ENCODE measurements at regions not wholly inside any gene's neighbourhood (a gene's known extent, or its start where the extent isn't known, plus 50 kb on each side); places are given as distances from the start of the nearest gene placed in this dataset.

DNA sequence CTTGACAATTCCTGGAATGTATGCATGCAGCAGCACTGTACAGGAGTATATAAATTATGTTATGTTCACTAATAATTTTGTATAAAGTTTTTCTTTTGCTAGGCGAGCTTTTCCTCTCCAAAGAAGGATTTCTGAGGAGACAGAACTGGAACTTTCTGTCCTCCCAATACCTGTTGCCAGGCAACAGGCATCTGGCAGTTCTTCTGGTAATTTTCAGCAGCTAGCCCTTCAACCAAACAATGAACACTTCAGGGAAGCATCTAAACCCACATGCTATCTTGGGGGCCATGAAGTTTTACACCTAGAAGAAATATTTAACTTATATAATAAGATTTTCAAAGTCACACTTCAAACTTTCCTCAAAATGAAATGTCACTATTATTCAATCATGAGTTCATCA lies 162.9 kb upstream of the SYT10 start (continued):
- TF ChIP-seq, protein P1, sequence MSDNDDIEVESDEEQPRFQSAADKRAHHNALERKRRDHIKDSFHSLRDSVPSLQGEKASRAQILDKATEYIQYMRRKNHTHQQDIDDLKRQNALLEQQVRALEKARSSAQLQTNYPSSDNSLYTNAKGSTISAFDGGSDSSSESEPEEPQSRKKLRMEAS (IDR thresholded peaks at IDR 0.05): no peak
- TF ChIP-seq ZNF274 (IDR thresholded peaks at IDR 0.05; ENCODE audit: low read depth, low read length) (no peak), POLR2AphosphoS5 (IDR thresholded peaks at IDR 0.05; ENCODE audit: low read depth, low read length) (no peak)

DNA sequence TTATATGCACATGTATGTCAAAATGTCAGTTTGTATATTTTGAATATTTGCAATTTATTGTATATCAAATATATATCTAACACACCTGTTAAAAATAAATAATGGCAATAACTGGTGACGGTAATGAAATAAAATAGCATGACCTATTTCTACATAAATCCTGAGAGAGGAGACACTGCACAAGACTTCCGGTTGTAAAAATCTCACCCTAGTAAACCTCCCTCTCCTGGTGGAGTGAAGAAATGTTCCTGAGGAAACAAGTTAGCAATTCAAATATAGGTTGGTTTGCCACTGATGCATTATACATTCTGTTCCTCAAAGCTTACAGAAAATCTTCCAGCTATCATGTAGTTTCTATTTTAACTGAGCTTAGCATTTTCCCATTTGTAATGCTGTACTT lies 166.1 kb upstream of the SYT10 start:
- no TSS peak for BruUV-seq (replicated peaks)
- POLR2A ChIA-PET: no interaction called here
- Histone ChIP-seq H3K4me3 (replicated peaks in 1 of 2; ENCODE audit: low read depth in 1 of 2, low read length in 2 of 2) (no peak overlapping the region), H3K4me2 (ENCODE audit: low read length) (no peak overlapping the region), H2AFZ (ENCODE audit: low read depth, low read length, poor library complexity, severe bottlenecking) (no peak overlapping the region), H4K20me1 (ENCODE audit: insufficient read depth) (no peaks in the 10 kb centered on the region), H3K27ac (ENCODE audit: low read depth, low read length) (no peak overlapping the region), H3K9me3 (ENCODE audit: control insufficient read depth in 1 of 2, insufficient read depth in 1 of 2, low read depth in 1 of 2, low read length in 2 of 2) (peaks cover 5 to 8% of the 10 kb centered on the region in 2 experiments; a peak in 2 of 4 replicates), H3K79me2 (ENCODE audit: insufficient read depth, low read length) (no peaks in the 10 kb centered on the region), H3K9me2 (ENCODE audit: insufficient read depth) (no peaks in the 10 kb centered on the region), H3K36me3 (ENCODE audit: control insufficient read depth in 1 of 2, insufficient read depth in 2 of 2, low read length in 2 of 2) (no peaks in the 10 kb centered on the region), H3K27me3 (ENCODE audit: insufficient read depth, low read length) (no peaks in the 10 kb centered on the region), H3K4me1 (ENCODE audit: control insufficient read depth in 1 of 2, insufficient read depth in 2 of 2, low read length in 2 of 2) (no peaks in the 10 kb centered on the region), H3K9ac (ENCODE audit: low read length) (no peak overlapping the region)
- RAD21 ChIA-PET (ENCODE audit: low non-redundant PET in 1 of 2, low total read pairs in 2 of 2, uncharacterized antibody in 2 of 2, unreplicated experiment in 2 of 2): no interaction called here
- intact Hi-C loops (cut with micrococcal nuclease): no loop called here
- TF ChIP-seq YY1 (IDR thresholded peaks at IDR 0.05; ENCODE audit: extremely low read depth, insufficient replicate concordance, low read depth, low read length) (no peak), EZH2phosphoT487 (IDR thresholded peaks at IDR 0.05; ENCODE audit: borderline replicate concordance) (no peak), EZH2 (IDR thresholded peaks at IDR 0.05) (no peak)
- CTCF ChIA-PET: no interaction called here
- DNase-seq (ENCODE audit: low read depth, low spot score): no peak
- ATAC-seq: no peak

GRCh38 chr12:33609910-33610309 lies 170.3 kb upstream of the SYT10 start:
- TF ChIP-seq ZBTB33 (IDR thresholded peaks at IDR 0.05; ENCODE audit: extremely low read depth, insufficient replicate concordance, low read length) (no peak), EZH2 (IDR thresholded peaks at IDR 0.05) (no peak), POLR2A (IDR thresholded peaks at IDR 0.05; ENCODE audit: borderline replicate concordance, extremely low read depth, insufficient read depth, insufficient read length) (no peak), CBX3 (IDR thresholded peaks at IDR 0.05; ENCODE audit: low read depth) (no peak), EGR1 (IDR thresholded peaks at IDR 0.05; ENCODE audit: low read depth) (no peak), SRF (IDR thresholded peaks at IDR 0.05; ENCODE audit: low read depth) (no peak), TCF7L2 (IDR thresholded peaks at IDR 0.05; ENCODE audit: borderline replicate concordance, extremely low read depth, insufficient read depth, insufficient read length) (no peak), POLR2AphosphoS5 (IDR thresholded peaks at IDR 0.05; ENCODE audit: low read depth, low read length) (no peak), JUND (IDR thresholded peaks at IDR 0.05) (no peak)
- TF ChIP-seq, protein P1 (IDR thresholded peaks at IDR 0.05): no peak
- Histone ChIP-seq H3K4me2 (ENCODE audit: low read length) (no peak overlapping the region), H4K20me1 (ENCODE audit: insufficient read depth) (no peaks in the 10 kb centered on the region), H3K9me3 (ENCODE audit: control insufficient read depth in 1 of 2, insufficient read depth in 1 of 2, low read depth in 1 of 2, low read length in 2 of 2) (peaks cover 0 to 9% of the 10 kb centered on the region in 2 experiments; a peak in 2 of 4 replicates), H3K4me3 (replicated peaks in 1 of 2; ENCODE audit: low read depth in 1 of 2, low read length in 2 of 2) (no peak overlapping the region), H3K27me3 (ENCODE audit: insufficient read depth, low read length) (no peaks in the 10 kb centered on the region), H3K79me2 (ENCODE audit: insufficient read depth, low read length) (no peaks in the 10 kb centered on the region), H3K4me1 (ENCODE audit: control insufficient read depth in 1 of 2, insufficient read depth in 2 of 2, low read length in 2 of 2) (no peaks in the 10 kb centered on the region), H3K36me3 (ENCODE audit: control insufficient read depth in 1 of 2, insufficient read depth in 2 of 2, low read length in 2 of 2) (no peaks in the 10 kb centered on the region), H3K9ac (ENCODE audit: low read length) (no peak overlapping the region), H3K9me2 (ENCODE audit: insufficient read depth) (no peaks in the 10 kb centered on the region), H3K27ac (ENCODE audit: low read depth, low read length) (no peak overlapping the region), H2AFZ (ENCODE audit: low read depth, low read length, poor library complexity, severe bottlenecking) (no peak overlapping the region)
- RAD21 ChIA-PET (ENCODE audit: low non-redundant PET in 1 of 2, low total read pairs in 2 of 2, uncharacterized antibody in 2 of 2, unreplicated experiment in 2 of 2): no interaction called here
- POLR2A ChIA-PET: no interaction called here
- BruUV-seq (replicated peaks): no TSS peak
- ATAC-seq (no peak), DNase-seq (ENCODE audit: low read depth, low spot score) (no peak)
- CTCF ChIA-PET: no interaction called here
- intact Hi-C loops (cut with micrococcal nuclease): no loop called here

All from HCT116 (cell line).